ENCODE measurements at regions not wholly inside any gene's neighbourhood (a gene's known extent, or its start where the extent isn't known, plus 50 kb on each side); places are given as distances from the start of the nearest gene placed in this dataset.

- no peaks in the 10 kb centered on the region for H3K79me2 ChIP-seq (ENCODE audit: low read length)
- DNase-seq: no peak
- no peak for TF ChIP-seq EZH2 (optimal IDR thresholded peaks at IDR 0.05; ENCODE audit: low read depth, low read length)
- H3K36me3 ChIP-seq (replicated peaks; ENCODE audit: insufficient read depth, low read length): no peaks in the 10 kb centered on the region
- no peak overlapping the region for H2AFZ ChIP-seq (ENCODE audit: low read length)
- H3F3A ChIP-seq (ENCODE audit: insufficient read depth, low read length): no peaks in the 10 kb centered on the region
- no peak overlapping the region for H3K9ac ChIP-seq (ENCODE audit: low read length)
- H3K4me1 ChIP-seq (ENCODE audit: low read length): no peaks in the 10 kb centered on the region
- no peaks in the 10 kb centered on the region for H3K9me2 ChIP-seq (replicated peaks; ENCODE audit: insufficient read depth, low read length)
- no peaks in the 10 kb centered on the region for H3K27me3 ChIP-seq (replicated peaks; ENCODE audit: insufficient read depth, low read length)
- H3K27ac ChIP-seq (ENCODE audit: low read length): no peak overlapping the region
- H3K4me3 ChIP-seq (ENCODE audit: low read length): no peak overlapping the region
- no peak overlapping the region for H3K4me2 ChIP-seq (ENCODE audit: low read depth, low read length)
- no peaks in the 10 kb centered on the region for H4K20me1 ChIP-seq (ENCODE audit: insufficient read depth, low read length)
- no peaks in the 10 kb centered on the region for H3K9me3 ChIP-seq (replicated peaks; ENCODE audit: insufficient read depth, low read length)
Observed at GRCh38 chr7:115709664-115710063, 320.9 kb downstream of the TFEC start.

GRCh38 chr7:115708013-115708341 is 322.6 kb downstream of the TFEC start:
- no peak overlapping the region for H2AFZ ChIP-seq (ENCODE audit: low read length)
- no peak overlapping the region for H3K27ac ChIP-seq (ENCODE audit: low read length)
- H3K79me2 ChIP-seq (ENCODE audit: low read length): no peaks in the 10 kb centered on the region
- no peaks in the 10 kb centered on the region for H3K36me3 ChIP-seq (replicated peaks; ENCODE audit: insufficient read depth, low read length)
- H3K9me3 ChIP-seq (replicated peaks; ENCODE audit: insufficient read depth, low read length): no peaks in the 10 kb centered on the region
- no peaks in the 10 kb centered on the region for H3K27me3 ChIP-seq (replicated peaks; ENCODE audit: insufficient read depth, low read length)
- H3K9ac ChIP-seq (ENCODE audit: low read length): no peak overlapping the region
- no peaks in the 10 kb centered on the region for H3K9me2 ChIP-seq (replicated peaks; ENCODE audit: insufficient read depth, low read length)
- H3K4me1 ChIP-seq (ENCODE audit: low read length): no peaks in the 10 kb centered on the region
- TF ChIP-seq CTCF (IDR thresholded peaks at IDR 0.05; ENCODE audit: low read length): no peak
- TF ChIP-seq EZH2phosphoT487 (IDR thresholded peaks at IDR 0.05; ENCODE audit: low read length): no peak
- TF ChIP-seq EZH2 (optimal IDR thresholded peaks at IDR 0.05; ENCODE audit: low read depth, low read length): no peak
- no peak overlapping the region for H3K4me2 ChIP-seq (ENCODE audit: low read depth, low read length)
- no peak overlapping the region for H3K4me3 ChIP-seq (ENCODE audit: low read length)
- no peaks in the 10 kb centered on the region for H3F3A ChIP-seq (ENCODE audit: insufficient read depth, low read length)
- H4K20me1 ChIP-seq (ENCODE audit: insufficient read depth, low read length): no peaks in the 10 kb centered on the region
- DNase-seq: no peak

GRCh38 chr7:115707258-115708012 is 323.1 kb downstream of the TFEC start:
- no peak overlapping the region for H2AFZ ChIP-seq (ENCODE audit: low read length)
- TF ChIP-seq EZH2 (optimal IDR thresholded peaks at IDR 0.05; ENCODE audit: low read depth, low read length) (no peak), CTCF (IDR thresholded peaks at IDR 0.05; ENCODE audit: low read length) (peak; percentile 56)
- no peaks in the 10 kb centered on the region for H3F3A ChIP-seq (ENCODE audit: insufficient read depth, low read length)
- DNase-seq: peak; percentile 41
- H3K4me1 ChIP-seq (ENCODE audit: low read length): no peaks in the 10 kb centered on the region
- H3K4me2 ChIP-seq (ENCODE audit: low read depth, low read length): no peak overlapping the region
- no peak overlapping the region for H3K4me3 ChIP-seq (ENCODE audit: low read length)
- no peaks in the 10 kb centered on the region for H4K20me1 ChIP-seq (ENCODE audit: insufficient read depth, low read length)
- H3K27ac ChIP-seq (ENCODE audit: low read length): no peak overlapping the region
- H3K9me3 ChIP-seq (replicated peaks; ENCODE audit: insufficient read depth, low read length): no peaks in the 10 kb centered on the region
- no peak overlapping the region for H3K9ac ChIP-seq (ENCODE audit: low read length)
- no peaks in the 10 kb centered on the region for H3K9me2 ChIP-seq (replicated peaks; ENCODE audit: insufficient read depth, low read length)
- H3K79me2 ChIP-seq (ENCODE audit: low read length): no peaks in the 10 kb centered on the region
- no peaks in the 10 kb centered on the region for H3K27me3 ChIP-seq (replicated peaks; ENCODE audit: insufficient read depth, low read length)
- H3K36me3 ChIP-seq (replicated peaks; ENCODE audit: insufficient read depth, low read length): no peaks in the 10 kb centered on the region

GRCh38 chr7:115704884-115705283 is 325.7 kb downstream of the TFEC start:
- H3K9me2 ChIP-seq (replicated peaks; ENCODE audit: insufficient read depth, low read length): no peaks in the 10 kb centered on the region
- H3K9me3 ChIP-seq (replicated peaks; ENCODE audit: insufficient read depth, low read length): no peaks in the 10 kb centered on the region
- no peaks in the 10 kb centered on the region for H3K4me1 ChIP-seq (ENCODE audit: low read length)
- TF ChIP-seq EZH2 (optimal IDR thresholded peaks at IDR 0.05; ENCODE audit: low read depth, low read length): no peak
- no peak for TF ChIP-seq CTCF (IDR thresholded peaks at IDR 0.05; ENCODE audit: low read length)
- TF ChIP-seq EZH2phosphoT487 (IDR thresholded peaks at IDR 0.05; ENCODE audit: low read length): no peak
- H3K27me3 ChIP-seq (replicated peaks; ENCODE audit: insufficient read depth, low read length): no peaks in the 10 kb centered on the region
- no peaks in the 10 kb centered on the region for H4K20me1 ChIP-seq (ENCODE audit: insufficient read depth, low read length)
- no peaks in the 10 kb centered on the region for H3K79me2 ChIP-seq (ENCODE audit: low read length)
- H3K27ac ChIP-seq (ENCODE audit: low read length): no peak overlapping the region
- no peak overlapping the region for H3K4me2 ChIP-seq (ENCODE audit: low read depth, low read length)
- no peaks in the 10 kb centered on the region for H3F3A ChIP-seq (ENCODE audit: insufficient read depth, low read length)
- no peaks in the 10 kb centered on the region for H3K36me3 ChIP-seq (replicated peaks; ENCODE audit: insufficient read depth, low read length)
- H3K4me3 ChIP-seq (ENCODE audit: low read length): no peak overlapping the region
- H2AFZ ChIP-seq (ENCODE audit: low read length): no peak overlapping the region
- no peak overlapping the region for H3K9ac ChIP-seq (ENCODE audit: low read length)
- no peak for DNase-seq
